ENCODE measurements at regions not wholly inside any gene's neighbourhood (a gene's known extent, or its start where the extent isn't known, plus 50 kb on each side); places are given as distances from the start of the nearest gene placed in this dataset.

DNA sequence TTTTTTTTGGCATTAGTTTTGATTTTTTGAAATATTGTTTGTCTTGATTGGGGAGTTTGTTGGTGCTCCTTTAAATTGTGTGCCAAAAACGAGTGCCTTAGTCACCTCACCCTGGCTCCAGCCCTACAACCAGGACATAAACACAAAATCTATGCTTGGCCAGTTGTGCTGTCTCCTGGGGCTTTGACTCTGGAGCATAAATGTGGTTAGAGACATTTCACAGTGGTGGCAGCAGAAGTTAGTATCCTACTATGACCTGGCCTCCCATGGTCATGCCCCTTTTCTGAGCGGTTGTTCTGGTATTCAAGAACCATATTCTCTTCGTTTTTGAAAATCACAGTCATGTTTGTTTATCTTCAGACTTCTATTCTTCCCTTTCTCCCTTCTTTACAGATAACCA is 70.7 kb upstream of the PSMA6 start:
- TF ChIP-seq POLR2A (IDR thresholded peaks at IDR 0.05; ENCODE audit: low read depth, low read length) (no peak), PAX5 (IDR thresholded peaks at IDR 0.05; ENCODE audit: insufficient read depth, low read length, severe bottlenecking) (no peak), POLR2AphosphoS5 (IDR thresholded peaks at IDR 0.05; ENCODE audit: low read depth, low read length) (no peak), TAF1 (IDR thresholded peaks at IDR 0.05; ENCODE audit: low read depth, low read length) (no peak), POU2F2 (IDR thresholded peaks at IDR 0.05; ENCODE audit: low read depth, low read length) (no peak), SPI1 (IDR thresholded peaks at IDR 0.05; ENCODE audit: low read depth, low read length) (no peak)

All from GM12891 (cell line).